SK-N-SH (cell line): ENCODE measurements at regions not wholly inside any gene's neighbourhood (a gene's known extent, or its start where the extent isn't known, plus 50 kb on each side); places are given as distances from the start of the nearest gene placed in this dataset.

ENCODE experiments used
- EZH2phosphoT487 ChIP-seq: fragments of 200-600 bp; sonication (generic); IDR thresholded peaks from 2 replicates; pipeline ENCODE4 v1.6.1; 2017; ENCODE audit warnings: low read depth, mixed run types, mild to moderate bottlenecking, antibody characterized with exemption, moderate library complexity, borderline replicate concordance
- JUND ChIP-seq: IDR thresholded peaks from 2 replicates; pipeline ENCODE4 v1.4.0; 2012
- NFIC ChIP-seq: IDR thresholded peaks from 2 replicates; pipeline ENCODE4 v1.4.0; 2012; ENCODE audit warnings: borderline replicate concordance
- POLR2AphosphoS5 ChIP-seq: IDR thresholded peaks from 2 replicates; pipeline ENCODE4 v1.6.1; 2012; ENCODE audit warnings: low read depth, low read length
- TF ChIP-seq, protein P1 (sequence below): fragments of 200-600 bp; sonication (generic); IDR thresholded peaks from 2 replicates; pipeline ENCODE4 v1.6.1; 2017; ENCODE audit warnings: antibody characterized with exemption, mild to moderate bottlenecking, moderate library complexity

DNA sequence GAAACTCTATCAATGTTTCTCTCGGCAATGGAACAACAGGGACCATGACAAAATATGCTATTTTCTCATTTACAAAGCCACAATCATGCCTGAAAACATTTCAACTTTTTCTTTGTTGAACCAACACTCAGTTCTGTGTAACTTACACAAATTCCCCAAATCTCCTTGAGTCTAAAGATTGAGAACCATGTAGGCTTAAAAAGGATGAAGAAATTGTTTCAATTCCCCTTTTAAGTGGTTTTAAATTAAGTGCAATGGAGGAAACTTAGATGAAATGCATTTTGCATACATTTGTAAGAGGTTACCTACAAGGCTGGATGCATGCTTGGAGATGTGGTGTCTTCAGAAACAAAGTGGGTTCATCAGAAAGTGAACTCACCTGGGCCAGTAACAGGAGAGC lies 566.4 kb upstream of the CDH11 start:
- TF ChIP-seq POLR2AphosphoS5 (no peak), NFIC (no peak), EZH2phosphoT487 (no peak), JUND (no peak)
- TF ChIP-seq, protein P1, sequence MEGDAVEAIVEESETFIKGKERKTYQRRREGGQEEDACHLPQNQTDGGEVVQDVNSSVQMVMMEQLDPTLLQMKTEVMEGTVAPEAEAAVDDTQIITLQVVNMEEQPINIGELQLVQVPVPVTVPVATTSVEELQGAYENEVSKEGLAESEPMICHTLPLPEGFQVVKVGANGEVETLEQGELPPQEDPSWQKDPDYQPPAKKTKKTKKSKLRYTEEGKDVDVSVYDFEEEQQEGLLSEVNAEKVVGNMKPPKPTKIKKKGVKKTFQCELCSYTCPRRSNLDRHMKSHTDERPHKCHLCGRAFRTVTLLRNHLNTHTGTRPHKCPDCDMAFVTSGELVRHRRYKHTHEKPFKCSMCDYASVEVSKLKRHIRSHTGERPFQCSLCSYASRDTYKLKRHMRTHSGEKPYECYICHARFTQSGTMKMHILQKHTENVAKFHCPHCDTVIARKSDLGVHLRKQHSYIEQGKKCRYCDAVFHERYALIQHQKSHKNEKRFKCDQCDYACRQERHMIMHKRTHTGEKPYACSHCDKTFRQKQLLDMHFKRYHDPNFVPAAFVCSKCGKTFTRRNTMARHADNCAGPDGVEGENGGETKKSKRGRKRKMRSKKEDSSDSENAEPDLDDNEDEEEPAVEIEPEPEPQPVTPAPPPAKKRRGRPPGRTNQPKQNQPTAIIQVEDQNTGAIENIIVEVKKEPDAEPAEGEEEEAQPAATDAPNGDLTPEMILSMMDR, result no peak
